ENCODE measurements at regions not wholly inside any gene's neighbourhood (a gene's known extent, or its start where the extent isn't known, plus 50 kb on each side); places are given as distances from the start of the nearest gene placed in this dataset.

GRCh38 chr14:71714225-71714624 is 218.0 kb upstream of the RGS6 start:
- no peak for DNase-seq
- intact Hi-C loops (cut with DNase I; ENCODE audit: low total_unique reads), result no loop called here
- no peak for TF ChIP-seq CTCF (IDR thresholded peaks at IDR 0.05)
- TF ChIP-seq POLR2A (IDR thresholded peaks at IDR 0.05), result no peak
- H3K4me1 ChIP-seq, result no peaks in the 10 kb centered on the region
- H3K27me3 ChIP-seq, result no peaks in the 10 kb centered on the region
- no peaks in the 10 kb centered on the region for H3K36me3 ChIP-seq
- no peak overlapping the region for H3K4me3 ChIP-seq
- H3K9me3 ChIP-seq, result no peaks in the 10 kb centered on the region
- H3K27ac ChIP-seq, result no peak overlapping the region

GRCh38 chr14:71716041-71716772 is 216.0 kb upstream of the RGS6 start:
- no peak overlapping the region for H3K27ac ChIP-seq
- TF ChIP-seq CTCF (IDR thresholded peaks at IDR 0.05), result no peak
- TF ChIP-seq POLR2A (IDR thresholded peaks at IDR 0.05), result no peak
- no peak overlapping the region for H3K4me3 ChIP-seq
- no peaks in the 10 kb centered on the region for H3K4me1 ChIP-seq
- H3K9me3 ChIP-seq, result no peaks in the 10 kb centered on the region
- no peaks in the 10 kb centered on the region for H3K27me3 ChIP-seq
- DNase-seq, result no peak
- intact Hi-C loops (cut with DNase I; ENCODE audit: low total_unique reads), result no loop called here
- no peaks in the 10 kb centered on the region for H3K36me3 ChIP-seq

GRCh38 chr14:71720978-71721624 is 211.1 kb upstream of the RGS6 start:
- Histone ChIP-seq H3K27me3 (no peaks in the 10 kb centered on the region), H3K36me3 (no peaks in the 10 kb centered on the region), H3K4me3 (no peak overlapping the region), H3K4me1 (no peaks in the 10 kb centered on the region), H3K27ac (no peak overlapping the region), H3K9me3 (no peaks in the 10 kb centered on the region)
- intact Hi-C loops (cut with DNase I; ENCODE audit: low total_unique reads), result no loop called here
- no peak for DNase-seq
- TF ChIP-seq CTCF (IDR thresholded peaks at IDR 0.05), result peak in 3 of 4 experiments; percentile 11 to 23 (median 17)
- TF ChIP-seq POLR2A (IDR thresholded peaks at IDR 0.05), result no peak

GRCh38 chr14:71721791-71722190 is 210.4 kb upstream of the RGS6 start:
- no peak for TF ChIP-seq POLR2A (IDR thresholded peaks at IDR 0.05)
- no peak for TF ChIP-seq CTCF (IDR thresholded peaks at IDR 0.05)
- H3K27me3 ChIP-seq, result no peaks in the 10 kb centered on the region
- H3K27ac ChIP-seq, result no peak overlapping the region
- H3K4me1 ChIP-seq, result no peaks in the 10 kb centered on the region
- intact Hi-C loops (cut with DNase I; ENCODE audit: low total_unique reads), result no loop called here
- no peaks in the 10 kb centered on the region for H3K9me3 ChIP-seq
- no peak for DNase-seq
- H3K4me3 ChIP-seq, result no peak overlapping the region
- H3K36me3 ChIP-seq, result no peaks in the 10 kb centered on the region

- Histone ChIP-seq H3K36me3 (no peaks in the 10 kb centered on the region), H3K27ac (no peak overlapping the region), H3K9me3 (no peaks in the 10 kb centered on the region), H3K4me1 (no peaks in the 10 kb centered on the region), H3K4me3 (no peak overlapping the region), H3K27me3 (no peaks in the 10 kb centered on the region)
- intact Hi-C loops (cut with DNase I; ENCODE audit: low total_unique reads), result no loop called here
- no peak for TF ChIP-seq CTCF (IDR thresholded peaks at IDR 0.05)
- TF ChIP-seq POLR2A (IDR thresholded peaks at IDR 0.05), result no peak
- DNase-seq, result no peak
Observed at GRCh38 chr14:71722885-71723284, 209.3 kb upstream of the RGS6 start.

Data from uterus (tissue), 3 donors.